RKO (cell line): ENCODE measurements at regions not wholly inside any gene's neighbourhood (a gene's known extent, or its start where the extent isn't known, plus 50 kb on each side); places are given as distances from the start of the nearest gene placed in this dataset.
A peak's percentile ranks its signal among the peaks of the same experiment; 100 is the strongest.
"Not testable (repeated sequence)": the region's sequence is repeated elsewhere in the genome, so short reads cannot be mapped to it uniquely, and the experiment has no call there.

ENCODE experiments used
- DNase-seq: peaks from one replicate; pipeline ENCODE4 v3.0.0-alpha.2; 2016; ENCODE audit warnings: low spot score

GRCh38 chr15:39029741-39030140, 465.1 kb upstream of the RASGRP1 start:
- DNase-seq: no peak

- DNase-seq: no peak
Observed at GRCh38 chr15:39030291-39031070, 465.9 kb upstream of the RASGRP1 start.

- no peak for DNase-seq
Observed at GRCh38 chr15:39031596-39031995, 467.0 kb upstream of the RASGRP1 start.

- no peak for DNase-seq
Observed at GRCh38 chr15:39034816-39035215, 470.2 kb upstream of the RASGRP1 start.

- not testable (repeated sequence) for DNase-seq
Observed at GRCh38 chr15:39037611-39038010, 473.0 kb upstream of the RASGRP1 start.

GRCh38 chr15:39040861-39041260, 476.2 kb upstream of the RASGRP1 start:
- DNase-seq: no peak

DNA sequence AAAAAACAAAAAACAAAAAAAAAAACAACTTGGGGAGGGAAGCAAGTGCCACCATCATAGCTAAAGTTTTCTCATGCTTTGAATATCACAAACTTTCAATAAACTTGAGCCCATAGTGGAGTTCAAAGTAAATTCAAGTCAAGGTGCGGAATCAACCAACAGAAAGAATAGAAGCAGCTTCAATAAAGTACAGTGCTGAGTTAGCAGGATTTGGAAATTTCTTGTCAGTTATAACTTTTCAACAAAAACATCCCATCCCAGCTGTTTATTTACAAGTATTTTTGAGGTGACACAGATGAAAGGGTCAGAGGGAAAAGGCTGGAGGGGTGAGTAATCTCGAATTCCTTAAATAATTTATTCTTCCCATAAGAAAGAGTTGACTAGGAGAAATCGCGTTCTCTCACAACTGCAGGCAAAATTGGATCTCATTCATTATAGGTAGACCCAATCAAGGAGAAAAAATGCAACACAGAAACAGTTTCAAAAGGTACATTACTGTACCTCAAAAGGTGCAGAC, 477.4 kb upstream of the RASGRP1 start:
- DNase-seq: no peak

- no peak for DNase-seq
Observed at GRCh38 chr15:39051626-39052322, 487.2 kb upstream of the RASGRP1 start.

- DNase-seq: no peak
Observed at GRCh38 chr15:39052323-39052705, 487.7 kb upstream of the RASGRP1 start.

DNA sequence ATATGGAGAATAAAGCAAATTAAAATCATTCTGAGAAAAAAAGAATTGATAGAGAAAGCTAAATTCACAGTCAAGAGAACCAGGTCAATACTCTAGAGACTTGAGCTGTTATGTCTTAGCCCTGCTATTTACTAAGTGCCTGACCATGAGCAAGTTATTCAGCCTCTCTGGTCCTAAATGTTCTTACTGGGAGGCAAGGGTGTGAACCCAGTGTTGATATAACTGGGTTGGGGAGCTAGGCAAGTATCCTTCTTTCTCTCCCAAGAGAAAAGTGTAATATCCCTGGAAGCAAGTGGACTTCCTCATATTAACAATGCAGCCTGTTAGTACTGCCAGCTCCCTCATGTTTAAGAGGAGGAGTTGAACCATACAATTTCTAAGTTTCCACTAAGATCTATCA, 488.9 kb upstream of the RASGRP1 start:
- DNase-seq: no peak

DNA sequence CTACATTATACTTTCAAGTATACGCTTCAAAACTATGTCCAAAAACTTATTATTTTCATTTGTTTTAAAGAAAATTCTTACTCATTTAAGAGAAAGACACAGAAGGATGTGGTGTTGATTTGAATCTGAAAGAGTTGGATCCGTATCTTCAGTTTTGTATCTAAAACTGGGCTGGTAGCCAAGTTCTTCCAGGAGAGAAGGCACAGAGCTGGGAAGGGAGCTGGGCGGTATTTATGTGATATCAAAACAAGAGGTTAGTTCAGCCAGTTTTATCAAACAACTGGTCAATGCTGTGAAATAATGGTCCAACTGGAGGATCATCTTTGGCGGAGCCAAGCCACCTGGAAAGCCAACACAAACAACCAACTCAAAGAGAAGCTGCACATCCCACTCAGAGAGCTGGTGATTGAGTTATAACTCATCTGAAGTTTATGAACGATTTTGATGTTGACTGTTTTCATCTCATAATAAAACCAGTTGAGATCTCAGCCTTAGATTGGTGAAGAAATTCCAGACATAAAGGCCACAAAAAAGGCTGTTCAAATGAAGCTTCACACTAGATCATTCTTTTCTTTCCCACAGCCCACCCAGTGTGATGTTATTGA, 489.6 kb upstream of the RASGRP1 start:
- DNase-seq: no peak

DNA sequence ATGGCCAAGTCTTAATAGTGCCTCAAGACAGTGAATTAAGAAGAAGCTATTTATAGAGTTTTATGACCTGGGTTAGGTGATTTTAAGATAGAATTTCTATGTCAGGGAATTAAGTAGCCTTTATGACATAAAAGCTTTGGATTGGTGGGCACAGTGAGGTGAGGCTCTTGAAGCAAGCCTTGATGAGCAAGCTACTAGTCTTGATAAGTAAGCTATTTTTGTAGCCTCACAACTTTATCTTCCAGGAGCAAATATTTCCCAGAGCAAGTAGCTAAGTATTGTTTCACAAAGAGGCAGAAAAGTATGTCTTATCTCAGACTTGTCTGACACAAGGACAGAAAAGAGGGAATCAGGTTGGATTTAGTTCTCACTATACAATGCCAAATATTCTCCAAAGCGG, 491.7 kb upstream of the RASGRP1 start:
- DNase-seq: no peak

GRCh38 chr15:39058351-39059131, 493.9 kb upstream of the RASGRP1 start:
- DNase-seq: no peak

GRCh38 chr15:39059917-39060316, 495.3 kb upstream of the RASGRP1 start:
- no peak for DNase-seq

GRCh38 chr15:39061952-39062464, 497.4 kb upstream of the RASGRP1 start:
- DNase-seq: no peak

DNA sequence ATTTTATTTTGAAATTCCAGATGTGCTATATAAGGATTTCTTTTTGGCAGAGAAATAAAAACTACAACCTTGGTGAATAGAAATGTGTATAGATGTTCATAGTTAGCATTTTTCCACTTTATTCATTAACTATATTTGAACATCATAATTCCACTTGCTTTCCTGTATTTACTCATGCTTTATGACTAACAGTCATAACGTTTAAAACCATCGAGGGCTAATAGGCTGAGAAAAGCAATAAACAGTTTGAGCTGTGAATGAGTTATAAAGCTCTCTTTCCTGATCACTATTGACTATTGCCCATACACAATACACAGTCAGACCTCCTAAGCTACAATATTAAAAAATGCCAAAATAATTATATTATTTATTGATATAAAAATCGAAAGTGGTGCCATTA, 502.1 kb upstream of the RASGRP1 start:
- DNase-seq: no peak

GRCh38 chr15:39074341-39074985, 506.4 kb upstream of the THBS1 start:
- no peak for DNase-seq

DNA sequence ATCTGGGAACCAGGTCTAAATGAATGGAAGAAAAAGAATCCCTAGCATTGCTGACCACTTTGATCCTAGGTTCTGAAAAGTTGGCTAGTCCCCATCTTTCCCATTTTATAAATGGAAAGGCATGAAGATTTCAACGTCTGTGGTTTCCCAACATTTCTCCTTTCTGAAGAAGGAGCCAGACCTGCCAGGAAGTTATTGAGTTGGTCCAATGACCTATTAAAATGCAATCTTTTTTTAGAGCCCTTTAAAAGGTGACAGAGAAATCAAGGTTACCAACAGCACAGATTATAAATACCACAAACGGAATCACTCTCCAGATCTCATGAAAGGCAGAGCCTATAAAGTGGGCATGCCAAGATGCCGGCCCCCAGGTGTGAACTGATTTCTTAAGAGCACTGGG, 505.6 kb upstream of the THBS1 start:
- DNase-seq: no peak

- no peak for DNase-seq
Observed at GRCh38 chr15:39075756-39076341, 505.0 kb upstream of the THBS1 start.

DNA sequence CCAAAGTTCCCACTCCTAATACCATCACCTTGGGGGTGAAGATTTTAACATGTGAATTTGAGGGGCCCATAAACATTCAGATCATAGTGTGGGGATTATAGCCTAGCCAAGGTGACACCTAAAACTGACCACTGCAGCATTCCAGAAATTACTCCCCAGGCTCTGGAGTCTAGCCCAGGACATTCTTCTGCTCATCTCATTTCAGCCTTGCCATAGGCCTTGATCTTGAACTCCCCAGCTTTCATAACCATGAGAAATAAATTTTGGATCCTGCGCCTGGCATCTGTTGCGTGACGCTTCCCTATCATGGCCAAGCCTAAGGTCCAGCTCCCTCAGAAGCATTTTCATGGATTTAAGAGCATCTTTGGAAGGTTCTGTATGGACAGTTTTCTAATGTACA, 502.9 kb upstream of the THBS1 start:
- no peak for DNase-seq

DNA sequence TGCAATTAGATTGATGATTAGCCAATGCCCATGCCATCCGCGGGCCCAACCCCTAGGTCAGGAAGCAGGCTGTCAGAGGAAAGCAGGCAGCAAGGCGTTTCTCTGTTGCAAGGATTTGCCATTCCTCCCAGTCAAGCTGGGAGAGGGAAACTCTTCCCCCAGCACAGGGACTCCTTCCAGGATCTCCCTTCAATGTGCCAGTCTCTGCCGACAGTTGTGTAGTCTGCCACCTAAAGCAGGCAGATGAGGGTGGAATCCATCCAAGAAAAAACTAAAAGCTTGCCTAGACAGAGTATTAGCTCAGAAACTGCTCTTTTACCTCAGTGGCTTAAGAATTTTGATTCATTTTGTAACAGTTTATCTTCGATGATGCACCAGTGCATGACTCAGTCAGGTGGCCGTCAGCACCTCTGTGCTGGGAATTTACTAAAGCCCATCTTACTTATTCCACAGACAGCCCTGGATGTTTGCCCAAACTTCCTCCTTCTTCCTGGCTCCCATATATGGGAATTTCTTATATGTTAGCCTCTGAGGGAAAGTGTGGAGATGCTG, 501.5 kb upstream of the THBS1 start:
- peak; percentile 7 for DNase-seq
